Adrenal gland (tissue), 5 donors: ENCODE measurements at regions not wholly inside any gene's neighbourhood (a gene's known extent, or its start where the extent isn't known, plus 50 kb on each side); places are given as distances from the start of the nearest gene placed in this dataset.

Experiments used
- POLR2A ChIP-seq, 2 donors: fragments of 450-650 bp; IDR thresholded peaks; one replicate each; pipeline ENCODE4 v1.6.1; 2017; ENCODE audit warnings: antibody characterized with exemption in 2 of 2, mild to moderate bottlenecking in 2 of 2, moderate library complexity in 1 of 2
- TF ChIP-seq, protein P1 (sequence below), 6 experiments: fragments of 450-650 bp in 4 of 6; fragments of 200-600 bp in 2 of 6; sonication (generic) in 1 of 6; IDR thresholded peaks; 1 replicate in 5 of 6; 2 replicates in 1 of 6; pipeline versions ENCODE4 v1.5.1 to v1.8.0; 2016 to 2021; ENCODE audit warnings: antibody characterized with exemption in 6 of 6, mild to moderate bottlenecking in 2 of 6, moderate library complexity in 1 of 6
- donor health status: DM: no; HTN: no; CAD: no.

DNA sequence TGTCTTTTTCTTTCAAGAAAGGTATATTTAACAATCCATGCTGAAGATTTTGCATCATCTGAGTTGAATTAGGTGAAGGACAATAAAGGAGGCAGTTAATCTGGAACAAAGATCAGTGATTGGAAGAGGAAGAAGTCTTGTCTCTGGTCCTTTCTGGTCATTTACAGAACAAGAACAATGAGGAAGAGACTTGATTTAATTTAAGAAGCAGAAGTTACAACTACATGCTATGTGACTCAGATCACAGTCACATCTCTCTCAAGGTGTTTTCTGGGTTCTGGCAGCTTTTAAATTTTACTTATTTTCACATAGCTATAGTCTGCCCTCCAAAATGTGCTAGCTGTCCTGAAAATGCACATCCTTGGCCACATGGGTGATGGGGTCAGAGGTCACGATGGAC lies 53.5 kb upstream of the DEK start:
- no peak for TF ChIP-seq POLR2A (IDR thresholded peaks at IDR 0.05)
- TF ChIP-seq, protein P1, sequence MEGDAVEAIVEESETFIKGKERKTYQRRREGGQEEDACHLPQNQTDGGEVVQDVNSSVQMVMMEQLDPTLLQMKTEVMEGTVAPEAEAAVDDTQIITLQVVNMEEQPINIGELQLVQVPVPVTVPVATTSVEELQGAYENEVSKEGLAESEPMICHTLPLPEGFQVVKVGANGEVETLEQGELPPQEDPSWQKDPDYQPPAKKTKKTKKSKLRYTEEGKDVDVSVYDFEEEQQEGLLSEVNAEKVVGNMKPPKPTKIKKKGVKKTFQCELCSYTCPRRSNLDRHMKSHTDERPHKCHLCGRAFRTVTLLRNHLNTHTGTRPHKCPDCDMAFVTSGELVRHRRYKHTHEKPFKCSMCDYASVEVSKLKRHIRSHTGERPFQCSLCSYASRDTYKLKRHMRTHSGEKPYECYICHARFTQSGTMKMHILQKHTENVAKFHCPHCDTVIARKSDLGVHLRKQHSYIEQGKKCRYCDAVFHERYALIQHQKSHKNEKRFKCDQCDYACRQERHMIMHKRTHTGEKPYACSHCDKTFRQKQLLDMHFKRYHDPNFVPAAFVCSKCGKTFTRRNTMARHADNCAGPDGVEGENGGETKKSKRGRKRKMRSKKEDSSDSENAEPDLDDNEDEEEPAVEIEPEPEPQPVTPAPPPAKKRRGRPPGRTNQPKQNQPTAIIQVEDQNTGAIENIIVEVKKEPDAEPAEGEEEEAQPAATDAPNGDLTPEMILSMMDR (IDR thresholded peaks at IDR 0.05) = no peak
